ENCODE measurements at regions not wholly inside any gene's neighbourhood (a gene's known extent, or its start where the extent isn't known, plus 50 kb on each side); places are given as distances from the start of the nearest gene placed in this dataset.

DNA sequence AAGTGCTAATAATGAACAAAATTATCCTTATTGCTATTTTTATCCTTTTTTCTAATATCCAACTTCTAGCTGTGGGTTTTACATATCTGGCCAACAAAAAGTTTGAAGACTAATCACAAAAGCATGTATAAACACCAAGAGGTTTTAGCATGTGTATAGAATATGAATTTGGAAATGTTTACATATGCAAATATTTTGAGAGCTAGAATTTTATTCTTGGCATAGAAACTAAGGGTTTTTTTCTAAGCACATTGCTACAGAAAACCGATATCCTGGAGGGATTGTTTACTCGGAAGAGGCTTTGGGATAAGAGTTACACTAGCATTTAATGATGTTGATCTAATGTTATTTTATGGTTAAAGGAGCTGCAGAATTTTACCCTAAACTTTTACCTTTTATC, 392.1 kb downstream of the EFNB2 start:
- no peak for TF ChIP-seq POLR2A (IDR thresholded peaks at IDR 0.05)
- TF ChIP-seq, protein P1, sequence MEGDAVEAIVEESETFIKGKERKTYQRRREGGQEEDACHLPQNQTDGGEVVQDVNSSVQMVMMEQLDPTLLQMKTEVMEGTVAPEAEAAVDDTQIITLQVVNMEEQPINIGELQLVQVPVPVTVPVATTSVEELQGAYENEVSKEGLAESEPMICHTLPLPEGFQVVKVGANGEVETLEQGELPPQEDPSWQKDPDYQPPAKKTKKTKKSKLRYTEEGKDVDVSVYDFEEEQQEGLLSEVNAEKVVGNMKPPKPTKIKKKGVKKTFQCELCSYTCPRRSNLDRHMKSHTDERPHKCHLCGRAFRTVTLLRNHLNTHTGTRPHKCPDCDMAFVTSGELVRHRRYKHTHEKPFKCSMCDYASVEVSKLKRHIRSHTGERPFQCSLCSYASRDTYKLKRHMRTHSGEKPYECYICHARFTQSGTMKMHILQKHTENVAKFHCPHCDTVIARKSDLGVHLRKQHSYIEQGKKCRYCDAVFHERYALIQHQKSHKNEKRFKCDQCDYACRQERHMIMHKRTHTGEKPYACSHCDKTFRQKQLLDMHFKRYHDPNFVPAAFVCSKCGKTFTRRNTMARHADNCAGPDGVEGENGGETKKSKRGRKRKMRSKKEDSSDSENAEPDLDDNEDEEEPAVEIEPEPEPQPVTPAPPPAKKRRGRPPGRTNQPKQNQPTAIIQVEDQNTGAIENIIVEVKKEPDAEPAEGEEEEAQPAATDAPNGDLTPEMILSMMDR (IDR thresholded peaks at IDR 0.05), result no peak

Measured in lower leg skin (tissue), 3 donors.